Choroid plexus epithelial cell (primary cell): ENCODE measurements at regions not wholly inside any gene's neighbourhood (a gene's known extent, or its start where the extent isn't known, plus 50 kb on each side); places are given as distances from the start of the nearest gene placed in this dataset.

ENCODE experiments used
- DNase-seq: peaks from one replicate; pipeline ENCODE4 v3.0.0-alpha.2; 2010; ENCODE audit warnings: low read depth
- H3K4me3 ChIP-seq: 2 replicates; pipeline ENCODE4 v1.5.1; 2011; ENCODE audit warnings: low read depth, mild to moderate bottlenecking, control low read depth, low read length, moderate library complexity
- TF ChIP-seq, protein P1 (sequence below): conservative IDR thresholded peaks from 2 replicates; pipeline ENCODE4 v1.5.1; 2011; ENCODE audit warnings: low read depth, mild to moderate bottlenecking, control low read depth, inconsistent platforms, low read length, moderate library complexity

- DNase-seq: peak; percentile 18
- TF ChIP-seq, protein P1, sequence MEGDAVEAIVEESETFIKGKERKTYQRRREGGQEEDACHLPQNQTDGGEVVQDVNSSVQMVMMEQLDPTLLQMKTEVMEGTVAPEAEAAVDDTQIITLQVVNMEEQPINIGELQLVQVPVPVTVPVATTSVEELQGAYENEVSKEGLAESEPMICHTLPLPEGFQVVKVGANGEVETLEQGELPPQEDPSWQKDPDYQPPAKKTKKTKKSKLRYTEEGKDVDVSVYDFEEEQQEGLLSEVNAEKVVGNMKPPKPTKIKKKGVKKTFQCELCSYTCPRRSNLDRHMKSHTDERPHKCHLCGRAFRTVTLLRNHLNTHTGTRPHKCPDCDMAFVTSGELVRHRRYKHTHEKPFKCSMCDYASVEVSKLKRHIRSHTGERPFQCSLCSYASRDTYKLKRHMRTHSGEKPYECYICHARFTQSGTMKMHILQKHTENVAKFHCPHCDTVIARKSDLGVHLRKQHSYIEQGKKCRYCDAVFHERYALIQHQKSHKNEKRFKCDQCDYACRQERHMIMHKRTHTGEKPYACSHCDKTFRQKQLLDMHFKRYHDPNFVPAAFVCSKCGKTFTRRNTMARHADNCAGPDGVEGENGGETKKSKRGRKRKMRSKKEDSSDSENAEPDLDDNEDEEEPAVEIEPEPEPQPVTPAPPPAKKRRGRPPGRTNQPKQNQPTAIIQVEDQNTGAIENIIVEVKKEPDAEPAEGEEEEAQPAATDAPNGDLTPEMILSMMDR: no peak
- H3K4me3 ChIP-seq: no peak overlapping the region
Observed at GRCh38 chr1:194658090-194658439, 1471.7 kb upstream of the B3GALT2 start.

DNA sequence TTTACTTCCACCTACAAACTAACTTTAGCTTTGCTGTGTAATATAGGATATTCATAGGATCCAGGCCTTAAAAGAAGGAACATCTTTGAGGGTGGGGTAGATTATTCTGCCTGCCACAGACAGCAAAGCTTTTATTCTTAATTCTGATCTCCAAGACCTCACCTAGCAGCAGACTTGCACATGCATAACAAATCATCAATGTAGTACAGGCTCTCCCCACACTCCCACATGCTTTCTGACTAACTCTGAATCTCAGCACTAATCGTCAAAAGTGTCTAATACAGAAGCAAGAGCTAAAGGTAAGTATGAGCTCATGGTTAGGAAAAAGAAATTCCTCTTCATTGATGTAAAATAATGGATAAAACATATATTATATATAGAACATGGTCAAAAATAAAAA lies 1468.5 kb upstream of the B3GALT2 start:
- TF ChIP-seq, protein P1: no peak
- DNase-seq: no peak
- no peak overlapping the region for H3K4me3 ChIP-seq

DNA sequence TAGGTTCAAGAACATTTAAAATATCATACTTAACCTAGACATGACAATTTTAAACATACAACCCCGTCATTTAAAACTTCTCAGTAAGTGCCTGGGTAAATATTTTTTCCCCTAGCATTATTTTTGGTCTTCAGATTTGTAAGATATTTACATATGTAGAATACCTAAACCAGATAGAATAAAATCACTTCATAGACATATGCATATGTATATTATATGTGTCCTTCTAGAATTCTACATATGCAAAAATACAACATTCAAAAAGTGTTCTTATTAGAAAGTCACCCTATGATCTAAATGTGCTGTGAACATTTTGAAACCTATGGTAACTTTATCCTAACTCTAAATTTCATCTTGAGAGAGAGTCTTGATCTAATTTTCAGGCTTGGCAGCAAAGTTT lies 1467.0 kb upstream of the B3GALT2 start:
- TF ChIP-seq, protein P1: no peak
- no peak for DNase-seq
- no peak overlapping the region for H3K4me3 ChIP-seq

GRCh38 chr1:194647118-194647517 lies 1460.7 kb upstream of the B3GALT2 start:
- DNase-seq: no peak
- TF ChIP-seq, protein P1: no peak
- H3K4me3 ChIP-seq: no peak overlapping the region

DNA sequence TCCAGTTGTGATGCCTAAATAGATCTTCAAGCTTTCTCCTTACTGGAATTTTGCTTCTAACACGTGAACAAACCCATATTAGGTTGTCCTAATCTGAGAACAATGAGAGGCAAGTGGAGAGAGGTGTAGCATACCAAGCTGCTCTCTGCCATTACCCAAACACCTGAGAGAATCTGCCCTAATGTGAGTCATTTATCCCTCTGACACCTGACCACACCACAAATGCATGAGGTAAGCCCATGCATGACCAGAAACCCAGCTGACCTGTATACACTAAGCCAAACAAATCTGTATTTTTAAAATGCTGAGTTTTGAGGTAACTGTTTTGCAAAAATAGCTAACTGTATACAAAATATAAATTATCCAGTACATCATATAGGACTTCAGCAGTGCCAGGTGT lies 1458.1 kb upstream of the B3GALT2 start:
- H3K4me3 ChIP-seq: no peak overlapping the region
- TF ChIP-seq, protein P1: no peak
- no peak for DNase-seq

DNA sequence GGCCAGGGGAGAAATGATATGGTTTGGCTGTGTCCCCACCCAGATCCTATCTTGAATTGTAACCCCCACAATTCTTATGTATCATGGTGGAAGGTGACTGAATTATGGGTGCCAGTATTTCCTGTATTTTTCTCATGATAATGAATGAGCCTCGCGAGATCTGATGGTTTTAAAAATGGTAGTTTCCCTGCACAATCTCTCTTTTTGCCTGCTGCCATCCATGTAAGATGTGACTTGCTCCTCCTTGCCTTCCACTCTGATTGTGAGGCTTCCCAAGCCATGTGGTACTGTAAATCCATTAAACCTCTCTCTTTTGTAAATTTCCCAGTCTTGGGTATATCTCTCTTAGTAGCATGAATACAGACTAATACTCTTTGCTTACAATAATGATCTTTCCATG lies 1453.9 kb upstream of the B3GALT2 start:
- TF ChIP-seq, protein P1: no peak
- DNase-seq: no peak
- H3K4me3 ChIP-seq: no peak overlapping the region

- TF ChIP-seq, protein P1: no peak
- H3K4me3 ChIP-seq: no peak overlapping the region
- DNase-seq: no peak
Observed at GRCh38 chr1:194629011-194629410, 1442.6 kb upstream of the B3GALT2 start.
